Inflammatory macrophage treated with lipopolysaccharide for 4 hours (primary cell): ENCODE measurements at regions not wholly inside any gene's neighbourhood (a gene's known extent, or its start where the extent isn't known, plus 50 kb on each side); places are given as distances from the start of the nearest gene placed in this dataset.

Experiments
- DNase-seq: peaks from one replicate; pipeline ENCODE4 v3.0.0-alpha.2; 2020

DNA sequence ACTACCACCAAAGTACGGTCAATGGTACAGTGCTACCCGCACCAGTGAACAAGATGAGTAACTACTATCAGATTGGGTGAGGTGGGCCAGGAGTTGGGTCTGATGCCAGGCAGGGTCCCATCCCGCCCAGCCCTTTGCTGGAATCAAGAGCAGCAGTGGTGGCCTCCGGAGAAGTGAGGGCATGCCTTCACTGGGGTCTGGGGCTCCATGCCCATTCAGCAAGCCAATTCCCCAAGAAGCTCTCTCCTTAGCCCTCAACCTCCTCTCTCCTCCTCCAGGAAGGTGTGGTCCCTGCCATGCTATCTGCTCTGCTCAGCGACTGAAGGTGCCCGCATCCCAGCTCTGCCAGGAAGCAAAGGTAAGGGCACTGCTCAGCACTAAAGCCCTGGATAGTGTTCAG lies 62.7 kb upstream of the CPLX2 start:
- DNase-seq: no peak

- DNase-seq: no peak
Observed at GRCh38 chr5:175809531-175810121, 61.8 kb upstream of the CPLX2 start.

GRCh38 chr5:175810457-175810856 lies 60.9 kb upstream of the CPLX2 start:
- DNase-seq: no peak

DNA sequence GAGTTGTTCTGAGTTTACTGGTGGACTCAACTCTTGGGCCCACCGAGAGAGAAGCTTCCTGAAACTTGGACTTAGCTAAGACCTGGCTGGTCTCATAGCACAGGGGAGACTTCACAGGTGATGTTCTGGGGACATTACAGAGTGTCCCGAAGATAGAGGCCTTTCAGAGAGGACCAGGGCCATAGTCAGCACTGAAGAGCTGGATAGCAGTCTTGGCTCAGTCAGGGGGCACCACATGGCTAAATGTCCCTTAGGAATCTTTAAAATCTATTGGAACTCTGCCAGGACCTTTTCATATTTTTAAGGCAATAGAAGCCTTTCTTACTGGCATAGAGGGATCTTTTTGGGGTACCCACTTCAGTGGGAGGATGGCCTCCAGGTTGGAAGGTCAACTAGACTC lies 59.8 kb upstream of the CPLX2 start:
- DNase-seq: no peak

- no peak for DNase-seq
Observed at GRCh38 chr5:175813943-175814630, 57.3 kb upstream of the CPLX2 start.

GRCh38 chr5:175814691-175815090 lies 56.7 kb upstream of the CPLX2 start:
- no peak for DNase-seq

- DNase-seq: no peak
Observed at GRCh38 chr5:175815126-175815913, 56.1 kb upstream of the CPLX2 start.

DNA sequence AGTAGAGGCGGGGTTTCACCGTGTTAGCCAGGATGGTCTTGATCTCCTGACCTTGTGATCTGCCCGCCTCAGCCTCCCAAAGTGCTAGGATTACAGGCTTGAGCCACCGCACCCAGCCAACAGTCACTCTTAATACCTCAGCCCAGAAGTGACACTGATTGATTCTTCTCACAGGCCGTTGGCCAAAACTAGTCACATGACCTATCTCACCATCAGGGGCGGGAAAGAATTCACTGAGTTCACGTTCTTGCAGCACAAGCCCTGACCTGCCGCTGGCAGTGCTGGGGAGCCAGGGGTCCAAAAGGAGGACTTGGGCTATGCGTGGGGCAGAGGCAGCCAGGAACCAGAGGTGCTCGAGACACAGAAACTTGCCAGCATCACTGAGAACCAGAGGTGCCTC lies 55.0 kb upstream of the CPLX2 start:
- no peak for DNase-seq

DNA sequence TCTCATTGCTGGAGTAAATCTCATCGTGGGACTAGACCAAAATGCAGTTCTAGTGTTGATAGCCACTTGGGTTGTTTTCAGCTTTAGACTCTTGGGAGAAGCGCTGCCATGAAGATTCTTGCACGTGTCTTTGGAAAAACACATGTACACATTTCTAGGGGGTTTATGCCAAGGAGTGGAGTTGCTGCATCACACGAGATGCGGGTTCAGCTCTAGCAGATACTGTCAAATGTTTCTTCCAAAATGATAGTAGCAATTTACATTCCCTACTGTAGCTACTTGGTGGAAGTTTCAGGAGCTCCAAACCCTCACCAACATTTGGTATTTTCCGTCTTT lies 52.3 kb upstream of the CPLX2 start:
- DNase-seq: no peak

DNA sequence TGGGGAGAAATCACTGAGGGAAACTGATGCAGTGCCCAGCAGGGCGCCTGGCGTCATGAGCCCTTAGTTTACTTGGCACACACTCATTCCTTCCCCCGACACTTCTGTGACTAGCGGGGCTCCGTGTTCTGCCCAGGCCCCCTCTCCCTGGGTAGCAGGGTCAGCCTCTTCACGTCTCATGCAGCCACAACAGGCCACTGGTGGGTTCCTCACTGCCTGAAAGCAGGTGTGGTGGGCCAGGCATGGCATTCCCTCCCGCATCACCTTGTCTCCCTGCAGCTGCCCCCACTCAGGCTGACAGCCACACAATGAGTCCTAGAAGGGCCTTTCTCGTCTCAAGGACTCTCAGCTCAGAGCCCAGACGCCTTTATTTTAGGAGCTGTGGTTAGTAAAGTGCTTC lies 51.1 kb upstream of the CPLX2 start:
- DNase-seq: no peak
